GM19397 (cell line): ENCODE measurements at regions not wholly inside any gene's neighbourhood (a gene's known extent, or its start where the extent isn't known, plus 50 kb on each side); places are given as distances from the start of the nearest gene placed in this dataset.

Experiments used
- ATAC-seq: cut with Tn5 transposase; IDR thresholded peaks from one replicate; pipeline ENCODE4 v1.9.1; 2021; ENCODE audit warnings: mild to moderate bottlenecking, moderate library complexity; ENCODE audit not compliant: unreplicated experiment

GRCh38 chr7:17477182-17477581 is 178.7 kb downstream of the AHR start:
- ATAC-seq = no peak

- ATAC-seq = no peak
These were observed 182.7 kb downstream of the AHR start for GRCh38 chr7:17481118-17481517.

GRCh38 chr7:17485368-17485767 is 186.9 kb downstream of the AHR start:
- no peak for ATAC-seq

- no peak for ATAC-seq
These were observed 187.5 kb downstream of the AHR start for GRCh38 chr7:17485904-17486303.

- no peak for ATAC-seq
These were observed 188.4 kb downstream of the AHR start for GRCh38 chr7:17486835-17487234.

- no peak for ATAC-seq
These were observed 188.9 kb downstream of the AHR start for GRCh38 chr7:17487343-17487742.

GRCh38 chr7:17488829-17489228 is 190.4 kb downstream of the AHR start:
- ATAC-seq = no peak

GRCh38 chr7:17489961-17490360 is 191.5 kb downstream of the AHR start:
- ATAC-seq = no peak

- ATAC-seq = no peak
These were observed 192.4 kb downstream of the AHR start for GRCh38 chr7:17490825-17491224.

GRCh38 chr7:17492437-17492836 is 194.0 kb downstream of the AHR start:
- no peak for ATAC-seq

GRCh38 chr7:17493446-17493845 is 195.0 kb downstream of the AHR start:
- ATAC-seq = no peak

GRCh38 chr7:17495655-17496394 is 197.4 kb downstream of the AHR start:
- no peak for ATAC-seq

GRCh38 chr7:17497136-17497535 is 198.7 kb downstream of the AHR start:
- no peak for ATAC-seq

- ATAC-seq = no peak
These were observed 199.2 kb downstream of the AHR start for GRCh38 chr7:17497549-17498167.

- ATAC-seq = no peak
These were observed 199.8 kb downstream of the AHR start for GRCh38 chr7:17498230-17498629.

- no peak for ATAC-seq
These were observed 202.3 kb downstream of the AHR start for GRCh38 chr7:17500736-17501135.

GRCh38 chr7:17501441-17502212 is 203.2 kb downstream of the AHR start:
- no peak for ATAC-seq

- ATAC-seq = no peak
These were observed 204.0 kb downstream of the AHR start for GRCh38 chr7:17502213-17503060.

- ATAC-seq = peak; percentile 87
These were observed 207.6 kb downstream of the AHR start for GRCh38 chr7:17506095-17506494.

- ATAC-seq = no peak
These were observed 208.1 kb downstream of the AHR start for GRCh38 chr7:17506596-17506995.

GRCh38 chr7:17507717-17508116 is 209.3 kb downstream of the AHR start:
- no peak for ATAC-seq
